ENCODE measurements at regions not wholly inside any gene's neighbourhood (a gene's known extent, or its start where the extent isn't known, plus 50 kb on each side); places are given as distances from the start of the nearest gene placed in this dataset.

- no peak for TF ChIP-seq CTCF (conservative IDR thresholded peaks at IDR 0.05; ENCODE audit: low read depth)
- ChIA-PET CTCF (no interaction called here), POLR2A (ENCODE audit: low non-redundant PET) (no interaction called here)
- H3K27ac ChIP-seq, result no peak overlapping the region
- no peak for DNase-seq (ENCODE audit: low spot score)
Observed at GRCh38 chr4:167380964-167381363, 146.7 kb upstream of the SPOCK3 start.

DNA sequence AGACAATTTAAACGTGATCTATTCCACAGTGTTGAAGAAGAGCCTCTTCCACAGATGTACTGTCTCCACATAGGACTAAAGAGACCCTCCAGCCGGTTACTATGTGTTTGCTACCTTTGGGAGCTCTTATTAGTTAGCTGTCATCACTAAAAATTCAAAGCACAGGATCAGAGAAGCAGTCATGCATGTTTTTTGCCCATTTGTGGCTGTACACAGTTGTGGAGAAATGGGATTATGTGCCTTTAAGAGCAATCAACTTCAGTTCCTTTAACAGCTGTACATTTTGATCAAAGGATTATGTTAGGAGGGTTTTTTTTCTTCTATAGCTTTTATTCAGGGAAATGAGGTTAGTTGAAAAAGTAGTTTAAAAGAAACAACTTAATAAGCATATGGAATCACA lies 149.0 kb upstream of the SPOCK3 start:
- ChIA-PET CTCF (no interaction called here), POLR2A (ENCODE audit: low non-redundant PET) (no interaction called here)
- DNase-seq (ENCODE audit: low spot score), result no peak
- no peak overlapping the region for H3K27ac ChIP-seq
- TF ChIP-seq CTCF (conservative IDR thresholded peaks at IDR 0.05; ENCODE audit: low read depth), result no peak

DNA sequence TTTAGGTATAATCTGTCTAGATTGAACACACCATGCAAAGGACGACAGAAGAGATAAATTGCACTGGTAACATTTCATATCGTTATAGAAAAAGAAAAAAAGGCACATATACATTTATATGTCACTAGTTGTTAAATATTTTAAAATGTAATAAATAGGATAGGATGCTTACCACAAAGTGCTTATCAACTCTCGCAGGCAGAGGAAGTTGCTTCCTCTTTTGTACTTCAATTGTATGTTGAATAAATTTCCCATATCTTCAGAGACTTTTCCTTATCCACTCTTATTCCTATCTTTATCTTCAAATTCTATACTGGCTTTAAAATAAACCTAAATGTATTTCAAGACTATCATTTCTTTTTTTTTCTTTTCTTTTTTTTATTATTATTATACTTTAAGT lies 163.3 kb upstream of the SPOCK3 start:
- no peak for DNase-seq (ENCODE audit: low spot score)
- H3K27ac ChIP-seq, result no peak overlapping the region
- TF ChIP-seq CTCF (conservative IDR thresholded peaks at IDR 0.05; ENCODE audit: low read depth), result no peak
- CTCF ChIA-PET, result no interaction called here
- POLR2A ChIA-PET (ENCODE audit: low non-redundant PET), result no interaction called here

DNA sequence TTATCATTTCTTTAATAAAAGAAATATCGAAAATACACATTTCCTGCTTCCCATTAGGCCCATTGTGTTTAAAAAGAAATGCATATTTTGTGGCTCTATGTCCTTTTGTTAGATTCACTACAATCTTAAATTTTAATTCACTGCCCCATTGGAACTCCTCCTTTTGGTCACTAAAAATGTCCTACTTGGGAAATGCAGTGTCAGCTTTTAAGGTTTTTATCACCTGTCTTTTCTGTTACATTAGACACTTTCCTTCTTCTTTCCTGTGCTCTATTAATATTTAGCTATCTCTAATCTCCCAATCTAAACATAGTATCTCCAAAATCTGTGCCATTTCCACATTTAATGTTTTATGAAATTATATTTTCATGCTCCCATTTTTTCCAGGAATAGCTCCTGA lies 164.9 kb upstream of the SPOCK3 start:
- ChIA-PET CTCF (interaction anchor here (0.6 kb wide), 1 partner anchor 116 kb away, joined by 3 read pairs; no protein-coding TSS in a partner anchor), POLR2A (ENCODE audit: low non-redundant PET) (no interaction called here)
- no peak for DNase-seq (ENCODE audit: low spot score)
- H3K27ac ChIP-seq, result no peak overlapping the region
- no peak for TF ChIP-seq CTCF (conservative IDR thresholded peaks at IDR 0.05; ENCODE audit: low read depth)

- CTCF ChIA-PET, result no interaction called here
- POLR2A ChIA-PET (ENCODE audit: low non-redundant PET), result no interaction called here
- H3K27ac ChIP-seq, result no peak overlapping the region
- TF ChIP-seq CTCF (conservative IDR thresholded peaks at IDR 0.05; ENCODE audit: low read depth), result no peak
- no peak for DNase-seq (ENCODE audit: low spot score)
Observed at GRCh38 chr4:167406181-167406580, 171.9 kb upstream of the SPOCK3 start.

GRCh38 chr4:167415461-167415860 lies 181.2 kb upstream of the SPOCK3 start:
- CTCF ChIA-PET, result no interaction called here
- DNase-seq (ENCODE audit: low spot score), result no peak
- H3K27ac ChIP-seq, result no peak overlapping the region
- no peak for TF ChIP-seq CTCF (conservative IDR thresholded peaks at IDR 0.05; ENCODE audit: low read depth)
- POLR2A ChIA-PET (ENCODE audit: low non-redundant PET), result no interaction called here
